ENCODE measurements at regions not wholly inside any gene's neighbourhood (a gene's known extent, or its start where the extent isn't known, plus 50 kb on each side); places are given as distances from the start of the nearest gene placed in this dataset.

DNA sequence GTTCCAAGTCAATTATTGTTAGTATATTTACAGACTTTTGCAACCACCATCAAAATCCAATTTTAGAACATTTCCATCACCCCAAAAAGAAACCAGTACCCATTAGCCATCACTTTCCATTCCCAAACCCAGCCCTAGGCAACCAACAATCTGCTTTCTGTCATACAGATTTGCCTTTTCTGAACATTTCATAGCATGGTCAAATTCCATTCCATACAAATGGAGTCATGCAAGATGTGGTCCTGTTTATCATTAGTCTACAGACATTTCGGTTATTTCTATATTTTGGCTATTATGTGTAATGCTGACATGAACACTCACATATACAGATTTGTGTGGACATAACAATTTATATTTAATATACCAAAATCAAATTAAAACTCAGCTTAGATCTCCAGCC, 508.7 kb downstream of the ZNF674 start:
- Mint-ChIP-seq H3K9me3 (peaks cover 2% of the 10 kb centered on the region), H3K27me3 (ENCODE audit: insufficient read depth, low read depth) (peaks cover 2% of the 10 kb centered on the region)

DNA sequence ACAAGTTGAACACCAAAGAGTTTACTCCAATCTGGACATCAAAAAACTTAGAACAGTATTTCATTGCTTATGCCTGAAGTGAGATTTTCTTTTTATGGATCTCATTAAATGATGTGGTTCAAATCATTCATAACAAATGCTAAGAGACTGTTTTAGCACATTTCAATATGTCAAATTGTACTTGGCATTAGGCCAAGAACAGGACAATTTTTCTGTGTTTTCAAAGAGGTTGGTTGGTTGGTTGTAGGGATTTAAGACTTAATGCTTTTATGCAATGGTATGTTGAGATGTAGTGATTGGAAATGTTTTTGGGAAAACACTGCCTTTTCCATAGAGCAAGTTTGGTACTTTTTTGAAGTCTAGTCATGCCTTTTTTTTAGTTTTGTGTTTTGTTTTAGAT, 510.4 kb downstream of the ZNF674 start:
- H3K4me3 Mint-ChIP-seq: no peak overlapping the region

More for the DNA sequence above, 508.7 kb downstream of the ZNF674 start:
- Histone ChIP-seq H3K9me3 (ENCODE audit: low read depth) (no peaks in the 10 kb centered on the region), H4K20me1 (ENCODE audit: low read depth) (no peaks in the 10 kb centered on the region), H3K27ac (no peak overlapping the region), H3F3A (ENCODE audit: low read depth) (no peaks in the 10 kb centered on the region), H3K9ac (no peak overlapping the region), H3K4me2 (no peak overlapping the region), H3K27me3 (no peaks in the 10 kb centered on the region), H2AFZ (replicated peaks) (no peak overlapping the region), H3K79me2 (ENCODE audit: low read depth) (no peaks in the 10 kb centered on the region), H3K4me3 (no peak overlapping the region), H3K4me1 (no peaks in the 10 kb centered on the region), H3K36me3 (no peaks in the 10 kb centered on the region)
- DNase-seq (ENCODE audit: low spot score): no peak
- Mint-ChIP-seq H3K36me3 (no peaks in the 10 kb centered on the region), H3K4me3 (no peak overlapping the region), H3K27ac (no peak overlapping the region), H3K4me1 (no peaks in the 10 kb centered on the region)
- TF ChIP-seq EZH2 (IDR thresholded peaks at IDR 0.05) (no peak), EZH2phosphoT487 (IDR thresholded peaks at IDR 0.05) (no peak)
- TF ChIP-seq, protein P1, sequence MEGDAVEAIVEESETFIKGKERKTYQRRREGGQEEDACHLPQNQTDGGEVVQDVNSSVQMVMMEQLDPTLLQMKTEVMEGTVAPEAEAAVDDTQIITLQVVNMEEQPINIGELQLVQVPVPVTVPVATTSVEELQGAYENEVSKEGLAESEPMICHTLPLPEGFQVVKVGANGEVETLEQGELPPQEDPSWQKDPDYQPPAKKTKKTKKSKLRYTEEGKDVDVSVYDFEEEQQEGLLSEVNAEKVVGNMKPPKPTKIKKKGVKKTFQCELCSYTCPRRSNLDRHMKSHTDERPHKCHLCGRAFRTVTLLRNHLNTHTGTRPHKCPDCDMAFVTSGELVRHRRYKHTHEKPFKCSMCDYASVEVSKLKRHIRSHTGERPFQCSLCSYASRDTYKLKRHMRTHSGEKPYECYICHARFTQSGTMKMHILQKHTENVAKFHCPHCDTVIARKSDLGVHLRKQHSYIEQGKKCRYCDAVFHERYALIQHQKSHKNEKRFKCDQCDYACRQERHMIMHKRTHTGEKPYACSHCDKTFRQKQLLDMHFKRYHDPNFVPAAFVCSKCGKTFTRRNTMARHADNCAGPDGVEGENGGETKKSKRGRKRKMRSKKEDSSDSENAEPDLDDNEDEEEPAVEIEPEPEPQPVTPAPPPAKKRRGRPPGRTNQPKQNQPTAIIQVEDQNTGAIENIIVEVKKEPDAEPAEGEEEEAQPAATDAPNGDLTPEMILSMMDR (IDR thresholded peaks at IDR 0.05): no peak

DNA sequence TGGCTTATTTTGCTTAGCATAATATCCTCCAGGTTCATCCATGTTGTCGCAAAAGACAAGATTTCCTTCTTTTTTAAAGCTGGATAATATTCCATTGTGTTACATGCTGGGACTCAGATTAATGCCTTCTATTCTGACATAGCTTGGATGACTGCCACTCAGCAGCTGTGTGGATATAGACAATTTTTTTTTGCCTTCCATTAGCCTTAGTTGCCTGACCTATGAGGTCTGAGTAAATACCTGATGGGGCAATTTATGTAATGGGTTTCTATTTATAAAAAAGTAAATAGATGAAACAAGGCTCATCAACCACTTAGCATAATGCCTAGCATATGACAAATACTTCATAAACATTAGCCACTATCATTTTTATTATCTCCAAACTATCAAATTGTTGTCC, 515.4 kb downstream of the ZNF674 start:
- Mint-ChIP-seq H3K36me3 (no peaks in the 10 kb centered on the region), H3K4me1 (no peaks in the 10 kb centered on the region), H3K27me3 (ENCODE audit: insufficient read depth, low read depth) (peaks cover 2% of the 10 kb centered on the region), H3K9me3 (peaks cover 3% of the 10 kb centered on the region), H3K4me3 (no peak overlapping the region), H3K27ac (no peak overlapping the region)
- Histone ChIP-seq H3K9me3 (ENCODE audit: low read depth) (no peaks in the 10 kb centered on the region), H3K4me2 (no peak overlapping the region), H3K4me1 (no peaks in the 10 kb centered on the region), H3K79me2 (ENCODE audit: low read depth) (no peaks in the 10 kb centered on the region), H4K20me1 (ENCODE audit: low read depth) (no peaks in the 10 kb centered on the region), H3F3A (ENCODE audit: low read depth) (no peaks in the 10 kb centered on the region), H3K27ac (no peak overlapping the region), H3K27me3 (no peaks in the 10 kb centered on the region), H3K9ac (no peak overlapping the region), H2AFZ (replicated peaks) (no peak overlapping the region), H3K36me3 (no peaks in the 10 kb centered on the region), H3K4me3 (no peak overlapping the region)
- TF ChIP-seq EZH2phosphoT487 (IDR thresholded peaks at IDR 0.05): no peak
- TF ChIP-seq EZH2 (IDR thresholded peaks at IDR 0.05): no peak
- TF ChIP-seq, protein P1 (IDR thresholded peaks at IDR 0.05): no peak
- no peak for DNase-seq (ENCODE audit: low spot score)

More for the DNA sequence above, 510.4 kb downstream of the ZNF674 start:
- H3K27me3 ChIP-seq: no peaks in the 10 kb centered on the region
- no peak for TF ChIP-seq EZH2 (IDR thresholded peaks at IDR 0.05)
- TF ChIP-seq EZH2phosphoT487 (IDR thresholded peaks at IDR 0.05): no peak
- TF ChIP-seq, protein P1 (IDR thresholded peaks at IDR 0.05): no peak
- H3K36me3 Mint-ChIP-seq: no peaks in the 10 kb centered on the region
- H3K27ac ChIP-seq: no peak overlapping the region
- no peak overlapping the region for H3K27ac Mint-ChIP-seq
- no peaks in the 10 kb centered on the region for H3K79me2 ChIP-seq (ENCODE audit: low read depth)
- H3F3A ChIP-seq (ENCODE audit: low read depth): no peaks in the 10 kb centered on the region
- H3K4me1 Mint-ChIP-seq: no peaks in the 10 kb centered on the region
- no peaks in the 10 kb centered on the region for H3K4me1 ChIP-seq
- no peaks in the 10 kb centered on the region for H4K20me1 ChIP-seq (ENCODE audit: low read depth)
- no peaks in the 10 kb centered on the region for H3K9me3 Mint-ChIP-seq
- H3K4me2 ChIP-seq: no peak overlapping the region
- no peak for DNase-seq (ENCODE audit: low spot score)
- no peak overlapping the region for H3K4me3 ChIP-seq
- H3K9me3 ChIP-seq (ENCODE audit: low read depth): no peaks in the 10 kb centered on the region
- no peak overlapping the region for H2AFZ ChIP-seq (replicated peaks)
- no peak overlapping the region for H3K9ac ChIP-seq
- no peaks in the 10 kb centered on the region for H3K36me3 ChIP-seq
- H3K27me3 Mint-ChIP-seq (ENCODE audit: insufficient read depth, low read depth): peaks cover 2% of the 10 kb centered on the region

Measured in neural progenitor cell (in vitro differentiated cells).